Neuronal stem cell (in vitro differentiated cells): ENCODE measurements at regions not wholly inside any gene's neighbourhood (a gene's known extent, or its start where the extent isn't known, plus 50 kb on each side); places are given as distances from the start of the nearest gene placed in this dataset.
"Not testable (repeated sequence)": the region's sequence is repeated elsewhere in the genome, so short reads cannot be mapped to it uniquely, and the experiment has no call there.

ENCODE experiments used
- DNase-seq: peaks from one replicate; pipeline ENCODE4 v3.0.0-alpha.2; 2013; ENCODE audit warnings: low spot score
- H2AFZ ChIP-seq: one replicate; pipeline ENCODE4 v1.6.1; 2013; ENCODE audit warnings: mild to moderate bottlenecking, low read length, inconsistent platforms
- H2AK5ac ChIP-seq: 2 replicates; pipeline ENCODE4 v1.6.1; 2013; ENCODE audit warnings: low read depth, mild to moderate bottlenecking, inconsistent platforms, low read length, moderate library complexity, mixed read lengths
- H2BK120ac ChIP-seq: 2 replicates; pipeline ENCODE4 v1.6.1; 2013; ENCODE audit warnings: low read depth, mild to moderate bottlenecking, inconsistent platforms, low read length, moderate library complexity, mixed read lengths
- H2BK12ac ChIP-seq: one replicate; pipeline ENCODE4 v1.6.1; 2013; ENCODE audit warnings: low read length, inconsistent platforms
- H2BK15ac ChIP-seq: 2 replicates; pipeline ENCODE4 v1.6.1; 2013; ENCODE audit warnings: mild to moderate bottlenecking, low read length, inconsistent platforms, mixed read lengths
- H2BK5ac ChIP-seq: one replicate; pipeline ENCODE4 v1.6.1; 2013; ENCODE audit warnings: inconsistent platforms, mild to moderate bottlenecking, low read length, moderate library complexity
- H3K14ac ChIP-seq: one replicate; pipeline ENCODE4 v1.6.1; 2013; ENCODE audit warnings: low read length, inconsistent platforms
- H3K18ac ChIP-seq: 2 replicates; pipeline ENCODE4 v1.6.1; 2013; ENCODE audit warnings: low read length, inconsistent platforms
- H3K23ac ChIP-seq: 2 replicates; pipeline ENCODE4 v1.6.1; 2013; ENCODE audit warnings: low read depth, mild to moderate bottlenecking, mixed read lengths, low read length, inconsistent platforms; ENCODE audit not compliant: poor library complexity
- H3K27ac ChIP-seq: replicated peaks from 3 replicates; pipeline ENCODE4 v1.5.1; 2013; ENCODE audit warnings: low read length, inconsistent platforms
- H3K27me3 ChIP-seq, 3 experiments: 2 replicates each; pipeline ENCODE4 v1.6.1; 2013; ENCODE audit warnings: low read length in 3 of 3, mild to moderate bottlenecking in 2 of 3, inconsistent platforms in 1 of 3, low read depth in 1 of 3, mixed read lengths in 1 of 3, moderate library complexity in 1 of 3; ENCODE audit not compliant: control insufficient read depth in 3 of 3, insufficient read depth in 3 of 3
- H3K36me3 ChIP-seq, 2 donors: replicated peaks in 1 of 2; 2 replicates each; pipeline ENCODE4 v1.6.1; 2013; ENCODE audit warnings: low read length in 2 of 2; ENCODE audit not compliant: control insufficient read depth in 2 of 2, insufficient read depth in 2 of 2
- H3K4ac ChIP-seq: 2 replicates; pipeline ENCODE4 v1.6.1; 2013; ENCODE audit warnings: inconsistent platforms, mild to moderate bottlenecking, low read length, moderate library complexity
- H3K4me1 ChIP-seq, 2 donors: 1 replicate in 1 of 2; 2 replicates in 1 of 2; pipeline ENCODE4 v1.6.1; 2013; ENCODE audit warnings: low read length in 2 of 2, low read depth in 1 of 2; ENCODE audit not compliant: control insufficient read depth in 2 of 2, insufficient read depth in 1 of 2
- H3K4me2 ChIP-seq: one replicate; pipeline ENCODE4 v1.6.1; 2013; ENCODE audit warnings: mild to moderate bottlenecking, low read length, inconsistent platforms; ENCODE audit not compliant: insufficient read depth, poor library complexity, severe bottlenecking
- H3K4me3 ChIP-seq, 2 donors: 2 replicates each; pipeline ENCODE4 v1.5.1; 2013; ENCODE audit warnings: low read length in 2 of 2, mild to moderate bottlenecking in 2 of 2, inconsistent platforms in 1 of 2, moderate library complexity in 1 of 2
- H3K79me1 ChIP-seq: one replicate; pipeline ENCODE4 v1.6.1; 2013; ENCODE audit warnings: low read depth, mild to moderate bottlenecking, inconsistent platforms, low read length, moderate library complexity
- H3K9ac ChIP-seq: one replicate; pipeline ENCODE4 v1.6.1; 2013; ENCODE audit warnings: mild to moderate bottlenecking, low read depth, low read length, inconsistent platforms; ENCODE audit not compliant: poor library complexity
- H3K9me3 ChIP-seq, 2 donors: replicated peaks in 1 of 2; 2 replicates each; pipeline versions ENCODE3 to v1.6.1; 2013; ENCODE audit warnings: low read length in 2 of 2, mild to moderate bottlenecking in 2 of 2, inconsistent platforms in 1 of 2, low read depth in 1 of 2, mixed read lengths in 1 of 2, moderate library complexity in 1 of 2; ENCODE audit not compliant: control insufficient read depth in 2 of 2, insufficient read depth in 1 of 2
- H4K8ac ChIP-seq: one replicate; pipeline ENCODE4 v1.6.1; 2013; ENCODE audit warnings: low read depth, mild to moderate bottlenecking, inconsistent platforms, low read length, moderate library complexity
- H4K91ac ChIP-seq: one replicate; pipeline ENCODE4 v1.6.1; 2013; ENCODE audit warnings: low read length, low read depth, mild to moderate bottlenecking, inconsistent platforms; ENCODE audit not compliant: poor library complexity
- WGBS, 2 donors: extraction: QIAGEN DNeasy Blood & Tissue Kit; methylation state at CpG; one replicate each; pipeline ENCODE4 v1.1.7; 2013; ENCODE audit warnings: missing lambda C conversion rate in 2 of 2, mixed read lengths in 1 of 2; ENCODE audit not compliant: insufficient read length in 2 of 2, insufficient replicate concordance in 1 of 2; ENCODE audit errors: extremely low coverage in 2 of 2; 5-methylcytosine and 5-hydroxymethylcytosine counted together

GRCh38 chr10:108533551-108533950 is 1369.0 kb upstream of the SORCS1 start:
- not testable (repeated sequence) for H3K14ac ChIP-seq, H2BK120ac ChIP-seq, H3K9me3 ChIP-seq, H2BK15ac ChIP-seq, H3K4me1 ChIP-seq, H3K4me3 ChIP-seq, H3K23ac ChIP-seq, H4K91ac ChIP-seq, H2BK12ac ChIP-seq, H2AK5ac ChIP-seq, H3K18ac ChIP-seq, H3K27ac ChIP-seq, H2AFZ ChIP-seq, H3K4me2 ChIP-seq, H3K9ac ChIP-seq, H3K36me3 ChIP-seq, DNase-seq, H3K4ac ChIP-seq, H4K8ac ChIP-seq, H3K27me3 ChIP-seq, H3K79me1 ChIP-seq, H2BK5ac ChIP-seq
- WGBS, 2 donors = no CpG with 5 or more reads among the region's 6 CpGs

- Histone ChIP-seq H3K79me1 (no peaks in the 10 kb centered on the region), H3K36me3 (no peaks in the 10 kb centered on the region), H3K4me2 (no peak overlapping the region), H3K27me3 (no peaks in the 10 kb centered on the region), H4K8ac (no peak overlapping the region), H4K91ac (no peak overlapping the region), H2AFZ (no peak overlapping the region), H3K18ac (no peak overlapping the region), H2BK120ac (no peak overlapping the region), H3K4me3 (no peak overlapping the region), H3K9ac (no peak overlapping the region), H3K23ac (no peak overlapping the region), H3K27ac (no peak overlapping the region), H2AK5ac (no peak overlapping the region), H2BK5ac (no peak overlapping the region), H2BK12ac (no peak overlapping the region), H3K9me3 (no peaks in the 10 kb centered on the region), H2BK15ac (no peak overlapping the region), H3K4me1 (no peaks in the 10 kb centered on the region), H3K4ac (no peak overlapping the region), H3K14ac (no peak overlapping the region)
- no CpG with 5 or more reads among the region's 4 CpGs for WGBS, 2 donors
- no peak for DNase-seq
Measured at GRCh38 chr10:108523016-108523800, 1358.7 kb upstream of the SORCS1 start.

GRCh38 chr10:108521827-108522492 is 1357.5 kb upstream of the SORCS1 start:
- H4K8ac ChIP-seq = no peak overlapping the region
- no peak overlapping the region for H2BK5ac ChIP-seq
- no peaks in the 10 kb centered on the region for H3K79me1 ChIP-seq
- WGBS, 2 donors = no CpG with 5 or more reads among the region's 8 CpGs
- H3K9ac ChIP-seq = no peak overlapping the region
- H2AFZ ChIP-seq = no peak overlapping the region
- H3K18ac ChIP-seq = no peak overlapping the region
- H3K9me3 ChIP-seq = no peaks in the 10 kb centered on the region
- H2BK15ac ChIP-seq = no peak overlapping the region
- no peak overlapping the region for H3K4ac ChIP-seq
- no peak overlapping the region for H3K4me3 ChIP-seq
- no peak overlapping the region for H4K91ac ChIP-seq
- H3K27ac ChIP-seq = no peak overlapping the region
- no peaks in the 10 kb centered on the region for H3K36me3 ChIP-seq
- no peak overlapping the region for H2BK120ac ChIP-seq
- no peak overlapping the region for H2BK12ac ChIP-seq
- H3K14ac ChIP-seq = no peak overlapping the region
- no peak for DNase-seq
- H2AK5ac ChIP-seq = no peak overlapping the region
- H3K27me3 ChIP-seq = no peaks in the 10 kb centered on the region
- no peaks in the 10 kb centered on the region for H3K4me1 ChIP-seq
- H3K23ac ChIP-seq = no peak overlapping the region
- H3K4me2 ChIP-seq = no peak overlapping the region

- H3K14ac ChIP-seq = no peak overlapping the region
- H2BK12ac ChIP-seq = no peak overlapping the region
- no peak overlapping the region for H3K4me3 ChIP-seq
- H3K18ac ChIP-seq = no peak overlapping the region
- H3K9me3 ChIP-seq = no peaks in the 10 kb centered on the region
- no peak overlapping the region for H2AK5ac ChIP-seq
- H2AFZ ChIP-seq = no peak overlapping the region
- no peak overlapping the region for H4K8ac ChIP-seq
- H3K23ac ChIP-seq = no peak overlapping the region
- DNase-seq = no peak
- no peak overlapping the region for H3K9ac ChIP-seq
- H3K27me3 ChIP-seq = no peaks in the 10 kb centered on the region
- no peak overlapping the region for H3K4ac ChIP-seq
- H2BK120ac ChIP-seq = no peak overlapping the region
- H3K79me1 ChIP-seq = no peaks in the 10 kb centered on the region
- no peaks in the 10 kb centered on the region for H3K4me1 ChIP-seq
- H3K27ac ChIP-seq = no peak overlapping the region
- H3K36me3 ChIP-seq = no peaks in the 10 kb centered on the region
- H3K4me2 ChIP-seq = no peak overlapping the region
- no CpG with 5 or more reads among the region's 2 CpGs for WGBS, 2 donors
- no peak overlapping the region for H4K91ac ChIP-seq
- no peak overlapping the region for H2BK15ac ChIP-seq
- H2BK5ac ChIP-seq = no peak overlapping the region
Measured at GRCh38 chr10:108515821-108516220, 1351.3 kb upstream of the SORCS1 start.
